Right renal pelvis (tissue), 4 donors: ENCODE measurements at regions not wholly inside any gene's neighbourhood (a gene's known extent, or its start where the extent isn't known, plus 50 kb on each side); places are given as distances from the start of the nearest gene placed in this dataset.

Source experiments
- DNase-seq, 4 donors: peaks; one replicate each; pipeline ENCODE4 v3.0.0-alpha.2; 2013; ENCODE audit warnings: low read depth in 4 of 4, low spot score in 3 of 4, missing footprints in 1 of 4

- no peak for DNase-seq
Observed at GRCh38 chr4:45121426-45121975, 395.1 kb upstream of the GNPDA2 start.

GRCh38 chr4:45120163-45120562, 393.8 kb upstream of the GNPDA2 start:
- no peak for DNase-seq

- DNase-seq, result no peak
Observed at GRCh38 chr4:45119376-45119775, 393.0 kb upstream of the GNPDA2 start.

- no peak for DNase-seq
Observed at GRCh38 chr4:45102716-45103115, 376.4 kb upstream of the GNPDA2 start.

GRCh38 chr4:45100956-45101818, 374.8 kb upstream of the GNPDA2 start:
- no peak for DNase-seq

GRCh38 chr4:45099471-45099870, 373.1 kb upstream of the GNPDA2 start:
- no peak for DNase-seq

GRCh38 chr4:45094684-45095083, 368.3 kb upstream of the GNPDA2 start:
- no peak for DNase-seq

- no peak for DNase-seq
Observed at GRCh38 chr4:45082101-45082500, 355.7 kb upstream of the GNPDA2 start.

- no peak for DNase-seq
Observed at GRCh38 chr4:45079616-45080015, 353.3 kb upstream of the GNPDA2 start.

- DNase-seq, result no peak
Observed at GRCh38 chr4:45078201-45078600, 351.8 kb upstream of the GNPDA2 start.

GRCh38 chr4:45072981-45073380, 346.6 kb upstream of the GNPDA2 start:
- DNase-seq, result no peak

- DNase-seq, result no peak
Observed at GRCh38 chr4:45064741-45065140, 338.4 kb upstream of the GNPDA2 start.

GRCh38 chr4:45063696-45064095, 337.3 kb upstream of the GNPDA2 start:
- peak; percentile 25 to 59 (median 38) for DNase-seq

- peak; percentile 16 to 36 (median 26) for DNase-seq
Observed at GRCh38 chr4:45062935-45063545, 336.7 kb upstream of the GNPDA2 start.

GRCh38 chr4:45043911-45044310, 317.6 kb upstream of the GNPDA2 start:
- DNase-seq, result no peak

- no peak for DNase-seq
Observed at GRCh38 chr4:45036677-45037076, 310.3 kb upstream of the GNPDA2 start.

- DNase-seq, result no peak
Observed at GRCh38 chr4:45033676-45034419, 307.5 kb upstream of the GNPDA2 start.

GRCh38 chr4:45030059-45030458, 303.7 kb upstream of the GNPDA2 start:
- DNase-seq, result no peak

- DNase-seq, result no peak
Observed at GRCh38 chr4:45007508-45007907, 281.2 kb upstream of the GNPDA2 start.

- DNase-seq, result no peak
Observed at GRCh38 chr4:45006078-45006477, 279.7 kb upstream of the GNPDA2 start.
